ENCODE measurements at regions not wholly inside any gene's neighbourhood (a gene's known extent, or its start where the extent isn't known, plus 50 kb on each side); places are given as distances from the start of the nearest gene placed in this dataset.
"Not testable (repeated sequence)": the region's sequence is repeated elsewhere in the genome, so short reads cannot be mapped to it uniquely, and the experiment has no call there.

DNA sequence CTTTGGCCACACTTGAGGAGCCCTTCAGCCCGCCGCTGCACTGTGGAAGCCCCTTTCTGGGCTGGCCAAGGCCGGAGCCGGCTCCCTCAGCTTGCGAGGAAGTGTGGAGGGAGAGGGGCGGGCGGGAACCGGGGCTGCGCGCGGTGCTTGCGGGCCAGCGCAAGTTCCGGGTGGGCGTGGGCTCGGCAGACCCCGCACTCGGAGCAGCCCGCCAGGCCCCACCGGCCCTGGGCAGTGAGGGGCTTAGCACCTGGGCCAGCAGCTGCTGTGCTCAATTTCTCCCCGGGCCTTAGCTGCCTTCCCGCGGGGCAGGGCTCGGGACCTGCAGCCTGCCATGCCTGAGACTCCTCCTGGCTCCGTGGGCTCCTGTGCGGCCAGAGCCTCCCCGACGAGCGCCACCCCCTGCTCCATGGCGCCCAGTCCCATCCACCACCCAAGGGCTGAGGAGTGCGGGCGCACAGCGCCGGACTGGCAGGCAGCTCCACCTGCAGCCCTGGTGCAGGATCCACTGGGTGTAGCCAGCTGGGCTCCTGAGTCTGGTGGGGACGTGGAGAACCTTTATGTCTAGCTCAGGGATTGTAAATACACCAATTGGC lies 129.2 kb downstream of the MRPL14 start:
- DNase-seq, result not testable (repeated sequence)

DNA sequence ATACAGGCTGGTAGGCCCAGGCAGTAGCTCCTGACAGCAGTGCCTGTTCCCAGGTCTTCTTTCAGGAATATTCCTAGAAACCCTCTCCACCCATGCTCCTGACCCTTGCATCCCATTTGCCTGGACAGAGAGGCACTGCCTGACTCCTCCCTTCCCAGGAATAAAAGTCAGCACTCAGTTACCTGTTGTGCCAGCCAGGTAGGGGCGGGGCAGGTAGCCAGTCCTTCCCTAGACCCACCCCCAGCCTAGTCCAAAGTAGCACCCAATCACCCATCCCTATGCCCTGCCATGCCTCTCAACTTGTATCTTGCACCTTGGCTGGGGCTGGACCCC lies 129.9 kb downstream of the MRPL14 start:
- DNase-seq, result no peak

DNA sequence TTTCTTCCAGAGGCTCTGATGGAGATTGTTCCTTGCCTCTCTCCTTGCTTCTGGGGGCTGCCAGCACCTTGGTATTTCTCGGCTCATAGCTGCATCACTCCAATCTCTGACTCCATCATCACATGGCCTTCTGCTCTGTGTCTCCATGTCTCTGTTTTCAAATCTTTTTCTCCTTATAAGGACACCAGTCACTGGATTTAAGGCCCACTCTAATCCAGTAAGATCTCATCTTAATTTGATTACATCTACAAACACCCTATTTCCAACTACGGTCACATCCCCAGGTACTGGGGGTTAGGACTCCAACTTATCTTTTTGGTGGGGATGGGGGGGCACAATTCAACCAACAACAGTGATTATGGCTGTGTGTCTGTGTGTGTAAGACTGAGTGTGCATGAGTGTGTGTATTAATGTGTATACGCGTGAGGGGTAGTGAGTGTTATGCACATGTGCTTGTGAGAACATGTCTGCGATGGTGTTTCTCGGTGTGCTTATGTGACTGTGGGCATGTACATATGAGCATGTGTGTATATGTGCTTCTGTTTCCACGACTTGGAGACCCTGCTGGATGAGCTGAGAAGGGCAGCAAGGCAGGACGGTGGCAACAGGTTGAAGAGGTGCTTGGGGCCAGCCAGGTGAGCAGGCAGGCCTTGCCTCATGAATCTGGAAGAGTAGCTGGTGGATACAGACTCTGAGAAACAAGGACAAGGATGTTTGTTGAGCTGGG lies 130.5 kb downstream of the MRPL14 start:
- no peak for DNase-seq

DNA sequence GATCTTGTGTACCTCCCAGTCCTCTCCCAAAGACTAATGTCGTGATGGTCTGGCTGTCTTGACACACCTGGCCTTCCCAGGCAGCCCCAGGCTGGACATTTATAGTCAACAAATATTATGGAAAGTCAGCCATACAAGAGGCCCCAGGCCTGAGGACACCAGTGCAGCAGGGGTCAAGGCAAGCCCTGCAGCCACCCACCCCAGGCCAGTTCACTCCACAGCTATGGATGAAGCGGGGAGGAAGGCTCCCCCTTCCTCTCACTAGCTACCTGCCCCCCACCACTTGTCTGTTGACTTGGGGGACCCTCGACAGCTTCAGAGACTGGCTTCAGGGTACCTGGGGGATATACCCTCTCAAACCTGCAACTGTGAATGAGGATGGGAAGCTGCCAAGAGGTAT lies 132.1 kb downstream of the MRPL14 start:
- DNase-seq, result no peak

DNA sequence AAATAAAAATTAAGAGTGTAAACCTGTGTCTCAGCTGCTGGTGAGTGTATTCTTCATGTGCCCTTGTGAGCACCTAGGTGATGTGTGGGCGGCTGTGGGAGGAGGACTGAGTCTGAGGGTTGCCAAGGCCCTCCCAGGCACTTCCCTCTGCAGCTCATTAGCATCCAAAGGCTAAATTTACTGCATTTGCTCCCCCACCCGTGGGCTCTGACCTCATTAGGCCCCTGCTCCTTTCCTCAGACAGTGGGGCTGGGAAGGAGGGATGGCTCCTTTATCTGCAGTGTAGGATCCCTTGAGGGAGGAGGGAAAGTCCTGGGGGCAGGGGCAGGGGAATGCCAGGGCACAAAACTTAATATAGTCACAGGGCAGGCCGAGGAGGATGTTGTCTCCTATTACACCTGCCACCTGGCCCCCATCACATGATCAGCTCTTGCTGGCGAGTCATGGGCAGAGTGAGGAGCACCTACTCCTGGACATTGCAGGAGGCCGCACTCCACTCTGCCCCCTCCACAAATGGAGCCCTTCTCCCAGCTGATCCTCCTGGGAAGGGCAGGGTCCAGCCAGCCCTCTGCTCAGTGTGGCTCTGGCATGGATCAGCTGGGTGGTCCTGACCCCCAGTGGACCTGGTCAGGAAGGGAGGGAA lies 133.2 kb downstream of the MRPL14 start:
- no peak for DNase-seq

DNA sequence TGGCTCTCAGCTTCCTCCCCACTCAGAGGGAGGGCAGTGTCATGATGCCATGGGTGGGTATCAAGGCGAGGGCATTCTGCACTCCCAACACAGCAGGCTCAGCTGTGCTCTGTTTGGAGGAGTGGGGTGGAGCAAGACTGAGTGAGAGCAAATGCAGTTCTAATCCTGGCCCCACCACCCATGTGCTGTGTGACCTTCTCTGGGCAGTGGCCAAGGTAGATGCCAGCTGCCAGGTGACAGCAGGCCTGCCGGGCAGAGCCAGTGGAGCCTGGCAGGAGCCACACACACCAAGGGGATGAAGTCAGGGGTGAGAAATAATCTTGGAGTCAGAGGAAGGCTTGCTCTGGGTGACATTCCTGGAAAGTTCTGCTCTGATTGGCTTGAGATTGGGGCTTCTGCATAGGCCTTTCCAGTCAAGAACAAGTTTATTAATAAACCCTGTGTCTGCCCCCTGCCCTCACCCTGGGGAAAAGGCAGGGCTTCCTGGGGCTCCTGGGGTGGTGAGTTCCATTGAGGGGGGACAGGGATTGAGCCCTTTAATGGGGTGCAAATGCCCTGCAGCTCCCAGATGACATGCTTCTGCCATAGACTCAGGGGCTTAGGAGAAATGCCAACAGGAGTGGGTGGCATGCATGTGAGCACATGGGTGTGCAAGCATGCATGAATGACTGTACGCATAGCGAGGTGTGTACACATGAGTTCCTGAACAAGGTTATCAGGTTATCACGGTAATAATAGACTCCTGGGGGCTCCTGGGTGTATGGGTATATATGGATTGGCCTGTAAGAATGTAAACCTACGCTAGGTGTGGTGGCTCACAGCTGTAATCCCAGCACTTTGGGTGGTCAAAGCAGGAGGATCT lies 134.2 kb downstream of the MRPL14 start:
- DNase-seq, result no peak

DNA sequence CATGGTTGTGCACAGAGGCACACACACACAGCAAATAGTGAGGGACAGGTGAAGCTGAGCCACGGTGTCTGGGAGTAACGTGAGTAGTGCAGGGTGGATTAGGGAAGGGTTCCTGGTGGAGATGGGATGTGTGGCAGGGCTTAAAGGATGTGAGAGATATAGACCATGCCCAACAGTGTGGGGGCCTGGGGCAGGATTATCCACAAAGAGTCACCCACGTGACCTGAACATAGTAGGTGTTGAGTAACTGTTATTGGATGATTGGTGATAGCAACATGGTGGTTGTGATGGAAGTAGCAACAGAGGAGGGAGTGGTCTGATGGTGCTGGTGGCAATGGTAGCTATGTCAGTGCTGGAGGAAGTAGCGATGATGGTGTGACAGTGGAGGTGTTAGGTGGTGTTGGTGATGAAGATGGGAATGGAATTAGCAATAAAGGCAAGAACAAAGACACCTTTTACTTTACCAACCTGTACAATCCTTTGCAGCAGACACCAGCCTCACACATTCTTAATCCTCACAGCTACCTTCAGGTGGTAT lies 135.1 kb downstream of the MRPL14 start:
- no peak for DNase-seq

DNA sequence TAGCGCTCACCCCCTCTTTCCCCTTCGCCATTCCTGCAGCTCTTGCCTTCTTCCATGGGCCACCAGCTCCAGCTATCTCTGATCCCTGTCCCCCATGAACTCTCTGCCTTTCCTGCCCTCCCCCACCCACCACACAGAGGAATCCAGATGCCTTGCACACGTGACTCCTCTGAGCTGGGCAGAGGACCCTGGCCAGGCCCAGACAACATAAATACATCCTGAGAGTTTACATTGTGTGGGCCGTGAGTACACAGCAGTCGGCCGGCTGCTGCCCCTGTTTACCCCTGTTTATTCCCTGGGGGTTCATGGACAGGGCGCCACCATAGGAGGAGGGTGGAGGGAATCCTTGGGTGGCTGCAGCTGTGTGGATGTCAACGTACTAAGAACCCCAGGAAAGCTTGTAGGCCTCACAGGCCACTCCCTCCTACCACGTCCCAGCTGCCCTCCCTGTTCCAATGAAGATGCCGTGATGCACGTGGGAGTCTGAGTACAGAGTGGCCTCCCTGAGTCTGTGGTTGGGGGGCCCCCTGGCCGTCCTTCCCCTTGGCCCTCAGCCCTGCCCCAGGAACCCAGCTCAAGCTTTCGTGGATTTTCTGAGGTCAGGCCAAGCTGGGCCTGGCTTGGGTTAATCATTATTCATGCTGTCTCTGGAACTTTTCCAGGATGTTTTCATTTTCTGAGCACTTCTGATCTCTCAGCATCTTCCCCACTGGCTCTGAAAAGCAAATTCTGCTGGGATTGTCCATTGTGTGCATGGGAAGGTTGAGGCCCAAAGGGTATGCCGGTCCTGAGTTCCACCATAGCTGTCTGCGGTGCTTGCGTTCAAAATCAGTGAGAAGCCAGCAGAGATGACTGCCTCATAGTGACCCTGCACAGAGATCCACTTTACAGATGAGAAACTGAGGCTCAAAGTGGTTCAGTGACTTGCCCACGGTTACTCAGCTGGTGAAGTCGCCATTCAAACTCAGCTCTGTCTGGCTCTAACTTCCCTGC lies 136.3 kb downstream of the MRPL14 start:
- DNase-seq, result no peak

DNA sequence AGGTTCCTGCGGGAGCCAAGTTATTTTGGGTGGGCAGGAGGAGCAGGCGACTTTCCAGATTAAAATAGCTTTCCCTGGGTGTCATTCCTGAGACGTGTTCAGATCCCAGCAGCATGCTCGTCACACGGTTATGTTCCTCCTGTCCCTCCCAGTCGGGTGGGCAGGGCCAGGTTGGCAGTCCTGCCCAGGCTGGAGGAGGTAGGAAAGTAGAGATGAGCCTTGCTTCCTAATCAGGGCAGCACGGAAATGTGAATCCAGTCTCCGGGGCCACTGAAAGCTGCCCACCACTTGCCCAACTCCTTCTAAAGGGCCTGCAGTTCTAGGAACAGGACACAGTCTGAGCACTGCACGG lies 137.0 kb downstream of the MRPL14 start:
- no peak for DNase-seq

DNA sequence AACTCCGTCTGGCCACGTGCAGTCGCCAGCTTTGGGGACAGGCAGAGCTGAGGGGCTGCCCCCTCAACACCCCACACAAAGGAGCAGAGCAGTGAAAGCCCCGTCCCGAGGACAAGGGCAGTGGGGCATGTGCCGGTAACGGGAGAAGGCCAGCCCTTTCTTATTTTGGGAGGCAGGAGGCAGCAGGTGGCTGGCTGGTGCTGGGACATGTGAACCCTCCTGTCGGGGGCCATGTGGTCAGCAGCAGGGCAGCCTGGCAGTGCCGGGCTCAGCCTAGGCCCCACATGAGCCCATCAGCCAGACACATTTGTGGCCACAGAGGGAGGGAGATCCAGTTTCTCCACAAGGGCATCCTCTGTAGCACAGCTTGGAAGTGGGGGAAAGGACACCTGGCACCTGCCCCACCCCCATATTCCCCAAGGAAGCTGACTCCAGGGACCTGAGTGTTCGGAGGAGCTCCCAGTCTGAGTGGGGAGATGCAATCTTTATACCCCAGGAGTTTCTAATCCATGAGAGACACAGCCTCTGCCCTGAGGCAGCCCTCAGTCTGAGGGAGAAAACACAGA lies 137.6 kb downstream of the MRPL14 start:
- no peak for DNase-seq

DNA sequence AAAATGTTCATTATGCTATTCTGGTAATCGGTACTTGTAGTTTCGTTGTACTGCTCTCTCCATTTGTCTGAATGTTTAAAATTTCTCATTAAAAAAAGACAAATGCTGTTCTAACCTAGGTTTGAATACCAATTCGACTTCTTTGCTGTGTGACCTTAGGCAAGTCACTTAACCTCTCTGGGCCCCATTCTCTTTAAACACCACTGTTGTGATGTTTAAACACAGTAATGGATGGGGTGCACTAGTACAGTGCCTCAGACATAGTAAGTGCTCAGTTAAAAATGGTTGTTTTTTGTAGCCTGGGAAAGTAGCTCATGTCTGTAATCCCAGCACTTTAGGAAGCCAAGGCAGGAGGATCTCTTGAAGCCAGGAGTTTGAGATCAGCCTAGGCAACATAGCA lies 138.5 kb downstream of the MRPL14 start:
- no peak for DNase-seq

DNA sequence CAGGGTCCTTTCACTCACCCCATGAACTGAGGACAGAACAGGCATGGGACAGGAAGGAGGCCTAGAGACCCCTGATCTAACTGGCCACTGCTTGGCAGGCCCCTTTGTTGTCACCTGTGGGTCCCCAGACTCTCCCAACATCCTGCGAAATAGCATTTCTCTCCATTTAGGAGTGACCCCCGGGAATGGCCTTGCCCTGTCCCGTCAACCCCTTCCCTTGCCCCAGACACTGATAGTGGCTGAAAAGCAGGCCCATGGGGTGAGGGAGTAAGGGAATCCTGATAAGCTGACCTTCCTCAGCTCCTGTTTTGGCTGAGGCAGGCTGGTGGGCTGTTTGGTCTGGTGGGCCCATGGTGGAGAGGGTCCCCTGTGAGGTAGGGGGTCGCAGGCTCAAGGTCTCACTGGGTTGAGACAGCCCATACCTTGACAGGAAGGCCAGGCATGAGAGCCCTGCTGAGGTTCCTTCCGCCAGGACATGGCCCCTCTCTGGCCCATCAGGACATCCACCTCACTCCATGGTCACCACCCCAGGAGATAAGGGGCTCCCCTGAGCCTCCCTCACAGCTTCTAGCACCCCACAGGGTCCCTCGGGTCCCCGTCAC lies 139.3 kb downstream of the MRPL14 start:
- no peak for DNase-seq

DNA sequence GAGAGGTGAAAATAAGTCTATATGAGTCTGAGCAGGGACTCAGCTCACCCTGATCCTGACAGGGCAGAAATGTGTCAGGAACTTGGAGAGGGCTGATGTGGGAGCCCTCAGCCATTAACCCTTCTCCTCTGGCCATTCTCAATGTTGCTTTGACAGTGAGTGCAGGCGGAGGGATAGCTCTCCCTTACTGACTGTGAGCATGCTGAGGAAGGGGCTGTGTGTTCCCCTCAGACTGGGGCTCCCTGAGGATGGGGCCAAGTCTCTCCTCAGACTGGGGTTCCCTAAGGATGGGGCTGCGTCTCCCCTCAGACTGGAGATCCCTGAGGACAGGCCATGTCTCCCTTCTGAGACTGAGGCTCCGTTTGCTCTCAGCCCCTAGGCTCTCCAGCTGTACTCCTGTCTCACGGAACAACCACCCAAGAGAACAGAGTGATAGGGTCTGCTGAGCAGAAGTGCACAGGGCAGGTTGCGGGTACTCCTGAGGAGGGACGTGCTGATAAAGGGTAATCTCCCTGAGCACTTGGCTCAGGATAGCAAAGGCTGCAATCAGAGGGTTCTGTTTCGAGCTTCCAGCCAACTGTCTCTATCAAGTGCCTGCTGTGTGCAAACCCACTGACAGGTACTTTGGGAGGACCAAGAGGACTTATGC lies 141.0 kb downstream of the MRPL14 start:
- no peak for DNase-seq

DNA sequence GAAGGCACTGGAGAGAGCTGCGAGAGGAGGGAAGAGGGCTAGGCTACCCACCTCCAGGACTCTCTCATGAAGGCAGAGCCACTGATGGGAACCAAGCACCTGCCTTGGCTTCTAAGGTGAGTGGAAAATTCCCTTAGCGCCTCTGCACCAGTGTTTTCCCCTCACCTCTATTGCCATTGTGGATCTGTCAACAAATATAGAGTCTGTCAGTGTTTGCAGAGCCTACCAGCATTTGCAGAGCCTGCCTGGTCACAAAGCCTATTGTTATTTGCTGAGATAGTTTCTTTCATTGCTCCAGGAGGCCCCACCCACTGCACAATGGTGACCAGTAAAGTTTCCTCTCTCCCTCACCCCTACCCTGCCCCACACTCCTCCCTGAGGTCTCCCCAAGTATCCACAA lies 141.9 kb downstream of the MRPL14 start:
- no peak for DNase-seq

DNA sequence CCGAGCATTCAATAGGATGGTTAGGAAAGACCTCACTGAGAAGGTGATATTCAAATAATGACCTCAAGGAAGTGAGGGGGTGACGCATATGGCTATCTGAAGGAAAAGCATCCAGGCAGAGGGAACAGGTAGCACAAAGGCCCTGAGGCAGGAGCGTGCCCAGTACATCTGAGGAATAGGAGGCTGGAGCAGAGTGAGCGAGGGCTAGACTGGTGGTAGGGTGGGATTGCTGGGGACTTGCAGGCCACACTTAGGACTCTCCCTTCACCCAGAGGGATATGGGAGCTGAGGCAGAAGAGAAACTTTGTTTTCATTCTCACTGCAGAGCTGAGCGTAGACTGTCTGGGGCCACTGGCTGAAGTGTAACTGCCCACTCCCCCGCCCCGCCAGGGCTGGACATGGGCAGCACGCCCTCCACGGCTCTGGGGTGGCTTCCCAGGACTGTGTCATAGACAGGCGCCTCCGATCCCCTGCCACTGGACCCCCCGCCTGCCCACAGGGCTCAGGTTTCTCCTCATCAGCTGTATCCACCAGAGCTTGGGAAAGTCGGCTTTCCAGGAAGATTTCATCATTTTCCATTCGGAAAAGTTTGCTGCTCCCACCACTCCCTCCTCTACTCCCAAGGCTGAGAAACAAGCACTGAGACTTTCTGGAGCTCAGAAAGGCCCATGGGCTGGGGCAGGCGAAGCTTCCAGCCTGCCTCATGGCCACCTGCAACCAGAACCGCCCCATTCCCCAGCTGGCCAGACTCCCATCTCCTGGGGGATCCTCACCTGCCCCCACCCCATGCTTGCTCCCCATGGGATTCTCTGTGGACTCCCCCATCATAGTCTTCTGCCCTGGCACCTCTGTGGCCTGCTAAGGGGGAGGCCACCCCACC lies 142.6 kb downstream of the MRPL14 start:
- no peak for DNase-seq

DNA sequence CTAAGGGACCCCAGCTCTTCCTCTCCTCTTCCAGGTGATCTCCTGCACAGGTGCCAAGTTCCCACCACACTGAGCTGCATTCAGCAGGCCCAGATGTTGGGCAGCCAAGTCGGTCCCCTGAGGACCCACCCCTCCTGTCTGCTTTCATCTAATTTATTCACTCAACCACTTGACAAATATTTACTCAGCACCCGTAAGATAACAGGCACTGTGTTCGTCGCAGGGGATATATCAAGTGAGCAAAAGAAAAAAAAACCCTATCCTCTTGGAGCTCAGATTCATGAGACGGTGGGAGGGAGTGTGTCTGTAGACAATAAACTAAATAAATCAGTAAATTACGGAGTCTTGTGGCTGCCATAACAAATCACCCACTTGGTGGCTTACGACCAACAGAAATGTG lies 143.6 kb downstream of the MRPL14 start:
- DNase-seq, result no peak

DNA sequence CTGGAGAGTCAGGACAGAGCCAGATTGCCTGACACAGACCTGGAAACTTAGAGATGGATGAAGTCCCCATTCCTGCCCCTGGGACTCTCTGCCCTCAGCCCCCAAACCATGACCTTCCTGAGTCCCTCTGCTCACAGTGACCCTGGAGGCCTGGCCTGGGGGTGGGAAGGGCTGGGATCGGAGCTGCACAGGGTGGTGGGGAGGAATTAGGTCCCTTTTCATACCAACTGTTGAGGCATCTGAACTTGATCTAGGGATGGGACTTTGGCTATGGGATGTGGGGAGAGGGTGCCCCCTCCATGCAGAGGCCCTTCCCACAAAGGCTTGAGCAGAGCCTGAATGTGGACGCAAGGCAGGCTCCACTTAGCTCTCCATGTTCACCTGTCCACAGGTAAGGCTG lies 144.1 kb downstream of the MRPL14 start:
- no peak for DNase-seq

DNA sequence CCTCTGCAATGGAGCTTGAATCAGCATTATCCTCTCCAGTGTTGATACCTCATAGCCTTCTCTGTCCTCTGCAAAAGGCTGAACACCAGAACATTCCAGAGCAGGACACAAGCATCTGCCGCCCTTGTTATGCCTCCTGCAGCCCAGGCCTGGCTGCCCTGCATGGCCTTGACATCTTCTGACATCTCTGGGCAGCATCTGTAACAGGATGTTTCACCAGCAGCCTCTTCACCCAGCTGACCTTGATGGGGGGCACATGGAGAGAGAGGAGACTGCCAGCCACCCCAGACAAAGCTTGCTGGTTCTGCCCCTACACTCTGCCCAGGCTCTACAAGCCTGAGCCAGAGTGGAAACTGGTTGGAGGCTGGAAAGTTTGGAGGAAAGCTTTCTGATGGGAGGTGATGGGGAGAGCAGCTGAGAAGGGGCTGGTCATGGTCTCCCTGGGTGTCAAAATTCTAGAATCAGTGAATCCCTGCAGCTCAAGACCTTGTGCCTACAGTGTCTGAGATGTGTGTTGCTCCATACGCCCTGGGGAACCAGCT lies 145.1 kb downstream of the MRPL14 start:
- no peak for DNase-seq

DNA sequence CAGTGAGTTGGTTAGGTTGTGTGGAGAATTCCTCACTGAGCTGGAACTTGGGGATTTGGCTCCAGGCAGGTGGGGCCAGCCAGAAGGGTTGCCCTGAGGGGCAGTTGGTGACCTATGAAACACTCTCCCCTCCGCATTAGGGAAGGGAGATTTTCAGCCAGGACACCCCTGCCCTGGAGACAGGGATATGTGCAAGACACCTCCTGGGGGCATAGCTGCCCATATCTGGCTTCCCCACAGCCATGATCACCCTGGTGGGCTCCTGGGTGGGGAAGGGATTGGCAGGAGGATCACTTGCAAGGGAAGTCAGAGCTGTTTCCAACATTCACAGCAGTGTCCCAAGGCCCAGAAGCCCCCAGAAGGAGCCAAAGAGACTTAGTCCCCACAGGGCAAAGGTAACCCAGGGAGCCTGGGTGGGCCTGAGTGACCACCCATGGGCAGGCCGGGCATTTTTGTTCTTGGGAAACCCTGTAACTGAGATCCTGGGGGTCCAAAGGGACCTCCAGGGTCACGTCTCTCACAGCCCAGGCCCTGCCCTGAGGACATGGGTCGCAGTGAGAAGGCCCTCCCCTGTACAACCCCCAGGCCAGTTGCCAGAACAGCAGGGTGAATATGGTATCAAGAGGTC lies 145.8 kb downstream of the MRPL14 start:
- DNase-seq, result no peak

Data from CD4-positive, alpha-beta T cell treated with Interleukin-21 for 1 hour (primary cell).